ENCODE measurements at regions not wholly inside any gene's neighbourhood (a gene's known extent, or its start where the extent isn't known, plus 50 kb on each side); places are given as distances from the start of the nearest gene placed in this dataset.

DNA sequence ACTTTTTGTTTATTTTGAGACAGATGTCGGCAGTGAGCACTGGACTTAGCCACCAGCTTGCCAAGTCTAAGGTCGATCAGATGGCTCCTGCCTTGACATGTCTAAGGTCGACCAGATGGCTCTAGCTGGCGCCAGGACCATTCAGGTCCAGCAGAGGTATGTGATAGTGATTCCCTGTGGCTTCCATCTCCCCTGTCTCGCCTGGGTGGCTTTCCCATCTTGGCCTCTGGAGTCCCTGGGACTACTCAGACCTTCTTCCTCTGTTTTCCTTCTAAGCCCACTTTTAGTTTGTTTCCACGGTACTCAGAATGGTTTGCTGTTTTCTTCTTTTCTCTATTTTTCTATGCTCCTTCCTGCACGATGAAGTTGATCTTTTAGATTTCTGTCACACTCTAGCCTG lies 1435.7 kb downstream of the UQCRFS1 start:
- DNase-seq (no peak), ATAC-seq (no peak)
- WGBS (ENCODE audit: insufficient coverage, low coverage, low lambda C conversion rate, missing lambda C conversion rate), result 77% methylated on average over 6 of the region's 7 CpGs
- Histone ChIP-seq H3K4me3 (no peak overlapping the region), H3K27me3 (no peaks in the 10 kb centered on the region), H3K36me3 (no peaks in the 10 kb centered on the region), H3K9me3 (no peaks in the 10 kb centered on the region), H3K27ac (no peak overlapping the region), H3K4me1 (no peaks in the 10 kb centered on the region)
- TF ChIP-seq, protein P1, sequence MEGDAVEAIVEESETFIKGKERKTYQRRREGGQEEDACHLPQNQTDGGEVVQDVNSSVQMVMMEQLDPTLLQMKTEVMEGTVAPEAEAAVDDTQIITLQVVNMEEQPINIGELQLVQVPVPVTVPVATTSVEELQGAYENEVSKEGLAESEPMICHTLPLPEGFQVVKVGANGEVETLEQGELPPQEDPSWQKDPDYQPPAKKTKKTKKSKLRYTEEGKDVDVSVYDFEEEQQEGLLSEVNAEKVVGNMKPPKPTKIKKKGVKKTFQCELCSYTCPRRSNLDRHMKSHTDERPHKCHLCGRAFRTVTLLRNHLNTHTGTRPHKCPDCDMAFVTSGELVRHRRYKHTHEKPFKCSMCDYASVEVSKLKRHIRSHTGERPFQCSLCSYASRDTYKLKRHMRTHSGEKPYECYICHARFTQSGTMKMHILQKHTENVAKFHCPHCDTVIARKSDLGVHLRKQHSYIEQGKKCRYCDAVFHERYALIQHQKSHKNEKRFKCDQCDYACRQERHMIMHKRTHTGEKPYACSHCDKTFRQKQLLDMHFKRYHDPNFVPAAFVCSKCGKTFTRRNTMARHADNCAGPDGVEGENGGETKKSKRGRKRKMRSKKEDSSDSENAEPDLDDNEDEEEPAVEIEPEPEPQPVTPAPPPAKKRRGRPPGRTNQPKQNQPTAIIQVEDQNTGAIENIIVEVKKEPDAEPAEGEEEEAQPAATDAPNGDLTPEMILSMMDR (IDR thresholded peaks at IDR 0.05), result no peak
- intact Hi-C loops (cut with DNase I), result no loop called here

DNA sequence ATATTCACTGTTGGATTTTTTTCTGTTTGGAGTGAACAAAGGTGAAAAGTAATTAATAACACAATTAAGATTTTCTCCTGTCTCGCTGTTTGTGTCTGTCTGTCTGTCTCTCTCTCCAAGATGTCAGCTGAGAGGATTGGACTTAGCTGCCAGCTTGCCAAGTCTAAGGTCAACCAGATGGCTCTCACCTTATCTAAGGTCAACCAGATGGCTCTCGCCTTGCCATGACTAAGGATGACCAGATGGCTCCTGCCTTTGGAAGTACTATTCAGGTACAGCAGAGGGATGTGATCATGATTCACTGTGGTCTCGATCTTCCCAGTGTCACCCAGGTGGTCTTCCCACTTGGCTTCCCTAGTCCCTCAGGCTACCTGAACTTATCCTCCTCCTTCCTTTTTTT lies 1436.4 kb downstream of the UQCRFS1 start:
- no peak for ATAC-seq
- TF ChIP-seq POLR2A (IDR thresholded peaks at IDR 0.05), result no peak
- TF ChIP-seq, protein P1 (IDR thresholded peaks at IDR 0.05), result no peak
- H3K9me3 ChIP-seq, result no peaks in the 10 kb centered on the region

DNA sequence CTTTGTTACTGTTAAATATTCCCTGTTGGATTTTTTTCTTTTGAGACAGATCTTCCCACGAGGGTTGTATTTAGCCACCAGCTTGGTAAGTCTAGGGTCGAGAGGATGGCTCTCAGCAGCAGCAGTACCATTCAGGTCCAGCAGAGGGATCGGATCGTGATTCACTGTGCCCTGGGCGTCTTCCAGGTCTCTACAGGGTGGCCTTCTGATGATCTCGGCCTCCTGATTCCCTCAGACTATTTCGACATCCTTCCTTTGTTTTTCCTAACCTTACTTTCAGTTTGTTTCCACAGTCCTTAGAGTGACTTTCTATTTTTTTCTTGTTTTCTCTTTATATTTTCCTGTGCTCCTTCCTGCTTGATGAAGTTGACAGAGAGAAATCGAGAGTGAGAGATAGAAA lies 1436.9 kb downstream of the UQCRFS1 start:
- WGBS (ENCODE audit: insufficient coverage, low coverage, low lambda C conversion rate, missing lambda C conversion rate), result 79% methylated on average over 8 of the region's 8 CpGs
- Histone ChIP-seq H3K27ac (no peak overlapping the region), H3K4me1 (no peaks in the 10 kb centered on the region), H3K36me3 (no peaks in the 10 kb centered on the region), H3K4me3 (no peak overlapping the region), H3K9me3 (no peaks in the 10 kb centered on the region), H3K27me3 (no peaks in the 10 kb centered on the region)
- ATAC-seq (peak in 2 of 4 donors; percentile 38 to 69), DNase-seq (no peak)
- intact Hi-C loops (cut with DNase I), result no loop called here
- no peak for TF ChIP-seq POLR2A (IDR thresholded peaks at IDR 0.05)
- TF ChIP-seq, protein P1 (IDR thresholded peaks at IDR 0.05), result peak; percentile 11 to 19 (median 14)

More for the DNA sequence above, 1436.4 kb downstream of the UQCRFS1 start:
- H3K4me1 ChIP-seq, result no peaks in the 10 kb centered on the region
- 76% methylated on average over 3 of the region's 3 CpGs for WGBS (ENCODE audit: insufficient coverage, low coverage, low lambda C conversion rate, missing lambda C conversion rate)
- intact Hi-C loops (cut with DNase I), result no loop called here
- H3K4me3 ChIP-seq, result no peak overlapping the region
- H3K36me3 ChIP-seq, result no peaks in the 10 kb centered on the region
- no peak overlapping the region for H3K27ac ChIP-seq
- H3K27me3 ChIP-seq, result no peaks in the 10 kb centered on the region
- no peak for DNase-seq

DNA sequence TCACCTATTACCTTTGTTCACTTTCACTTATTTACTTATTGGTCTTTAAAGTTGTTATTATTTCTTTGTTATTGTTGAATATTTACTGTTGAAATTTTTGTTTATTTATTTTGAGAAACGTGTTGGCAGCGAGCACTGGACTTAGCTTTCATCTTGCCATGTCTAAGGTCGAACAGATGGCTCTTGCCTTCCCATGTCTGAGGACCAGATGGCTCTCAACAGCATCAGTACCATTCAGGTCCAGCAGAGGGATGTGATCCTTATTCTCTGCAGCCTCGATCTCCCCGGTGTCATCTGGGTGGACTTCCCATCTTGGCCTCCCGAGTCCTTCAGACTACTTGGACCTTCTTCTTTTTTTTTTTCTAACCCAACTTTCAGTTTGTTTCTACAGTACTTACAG lies 1437.6 kb downstream of the UQCRFS1 start:
- Histone ChIP-seq H3K27ac (no peak overlapping the region), H3K4me3 (no peak overlapping the region), H3K27me3 (no peaks in the 10 kb centered on the region), H3K9me3 (no peaks in the 10 kb centered on the region), H3K4me1 (no peaks in the 10 kb centered on the region), H3K36me3 (no peaks in the 10 kb centered on the region)
- TF ChIP-seq POLR2A (IDR thresholded peaks at IDR 0.05), result no peak
- TF ChIP-seq, protein P1 (IDR thresholded peaks at IDR 0.05), result no peak
- intact Hi-C loops (cut with DNase I), result no loop called here
- WGBS (ENCODE audit: insufficient coverage, low coverage, low lambda C conversion rate, missing lambda C conversion rate), result 90% methylated on average over 3 of the region's 6 CpGs
- DNase-seq (no peak), ATAC-seq (no peak)

DNA sequence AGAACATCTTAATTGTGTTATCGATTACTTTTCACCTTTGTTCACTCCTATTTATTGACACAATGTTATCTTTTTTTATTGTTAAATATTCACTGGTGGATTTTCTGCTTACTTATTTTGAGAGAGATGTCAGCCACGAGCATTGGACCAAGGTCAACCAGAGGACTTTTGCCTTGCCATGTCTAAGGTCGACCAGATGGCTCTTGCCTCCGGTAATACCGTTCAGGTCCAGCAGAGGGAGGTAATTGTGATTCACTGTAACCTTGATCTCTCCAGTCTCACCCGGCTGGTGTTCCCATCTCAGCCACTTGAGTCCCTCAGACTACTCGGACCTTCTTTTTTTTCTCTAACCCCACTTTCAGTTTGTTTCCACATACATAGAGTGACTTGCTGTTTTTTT lies 1438.1 kb downstream of the UQCRFS1 start:
- Histone ChIP-seq H3K4me3 (no peak overlapping the region), H3K9me3 (no peaks in the 10 kb centered on the region), H3K27me3 (no peaks in the 10 kb centered on the region), H3K27ac (no peak overlapping the region), H3K36me3 (no peaks in the 10 kb centered on the region), H3K4me1 (no peaks in the 10 kb centered on the region)
- 95% methylated on average over 7 of the region's 7 CpGs for WGBS (ENCODE audit: insufficient coverage, low coverage, low lambda C conversion rate, missing lambda C conversion rate)
- ATAC-seq (peak in 1 of 4 donors; percentile 38), DNase-seq (no peak)
- intact Hi-C loops (cut with DNase I), result no loop called here
- TF ChIP-seq, protein P1 (IDR thresholded peaks at IDR 0.05), result peak in 3 of 4 donors; percentile 6 to 24 (median 19)
- TF ChIP-seq POLR2A (IDR thresholded peaks at IDR 0.05), result no peak
